Heart right ventricle (tissue), 16 donors: ENCODE measurements at regions not wholly inside any gene's neighbourhood (a gene's known extent, or its start where the extent isn't known, plus 50 kb on each side); places are given as distances from the start of the nearest gene placed in this dataset.

Experiments used
- ATAC-seq, 8 donors: fragments of 200-7000 bp; cut with Tn5 transposase; one replicate each; pipeline ENCODE4 v1.9.1; 2020; ENCODE audit warnings: mild to moderate bottlenecking in 8 of 8, moderate library complexity in 8 of 8, moderate number of reproducible peaks in 1 of 8
- DNase-seq, 2 donors: peaks; one replicate each; pipeline ENCODE4 v3.0.0-alpha.2; 2020
- H3K27ac ChIP-seq, 10 donors: fragments of 200-600 bp; sonication (generic) in 2 of 10; one replicate each; pipeline versions ENCODE4 v1.5.0 to v1.8.0; 2020 to 2022; ENCODE audit warnings: mild to moderate bottlenecking in 3 of 10
- H3K27me3 ChIP-seq, 7 donors: fragments of 200-600 bp; one replicate each; pipeline ENCODE4 v1.8.0; 2021 to 2022; ENCODE audit warnings: mild to moderate bottlenecking in 2 of 7
- H3K36me3 ChIP-seq, 9 donors: fragments of 200-600 bp; sonication (generic) in 1 of 9; one replicate each; pipeline versions ENCODE4 v1.5.0 to v1.8.0; 2020 to 2022; ENCODE audit warnings: mild to moderate bottlenecking in 2 of 9
- H3K4me1 ChIP-seq, 9 donors: fragments of 200-600 bp; sonication (generic) in 1 of 9; one replicate each; pipeline versions ENCODE4 v1.5.0 to v1.8.0; 2020 to 2022; ENCODE audit warnings: mild to moderate bottlenecking in 4 of 9
- H3K4me3 ChIP-seq, 10 donors: fragments of 200-600 bp; sonication (generic) in 2 of 10; one replicate each; pipeline versions ENCODE4 v1.5.0 to v1.8.0; 2020 to 2022; ENCODE audit warnings: mild to moderate bottlenecking in 7 of 10, moderate library complexity in 2 of 10
- H3K9me3 ChIP-seq, 11 donors: fragments of 200-600 bp in 10 of 11; sonication (generic) in 2 of 11; one replicate each; pipeline versions ENCODE4 v1.5.0 to v1.8.0; 2013 to 2022; ENCODE audit warnings: mild to moderate bottlenecking in 2 of 11, control low read depth in 1 of 11, moderate library complexity in 1 of 11
- CTCF ChIP-seq, 9 donors: fragments of 200-600 bp; sonication (generic) in 2 of 9; IDR thresholded peaks; one replicate each; pipeline versions ENCODE4 v1.5.0 to v1.8.0; 2021 to 2022; ENCODE audit warnings: antibody characterized with exemption in 9 of 9, mild to moderate bottlenecking in 5 of 9, moderate library complexity in 1 of 9
- WGBS, 2 donors: extraction: QIAGEN DNeasy Blood & Tissue Kit; methylation state at CpG; one replicate each; pipeline ENCODE4 v1.1.7; 2013; ENCODE audit warnings: inconsistent platforms in 1 of 2; 5-methylcytosine and 5-hydroxymethylcytosine counted together
- intact Hi-C, 10 donors: fragments of 100-400 bp; cut with DNase I; formaldehyde crosslinking; loops; one replicate each; pipeline versions ENCODE4 v1.11.1 to v1.14.2; 2022
- donor health status: Arrhythmogenic right ventricular cardiomyopathy.
- donor health status: ischemic (EF 13 %, LVEDD 7.1; RV severe dilation, severe dysfunction).
- donor health status: healthy with polysubstance abuse.
- donor health status: DM: no; HTN: yes; CAD: no.
- donor health status: DM: no; HTN: no; CAD: no.
- donor health status: ischemic (EF 25% LVEDD 6.9; RV normal size, moderate dysfunction).
- donor health status: ischemic (EF 25% LVEDD 5.7; RV mildly dilated, moderate dysfunction).
- donor health status: healthy.
- donor health status: DM: yes; HTN: yes; CAD: no.
- donor health status: Ischemic cardiomyopathy.
- donor health status: ischemic (EF 35%, LVEDD 5.7; RV mildly dilated, moderate dysfunction).
- donor health status: nonischemic (EF 11% LVEDD 7.7; RV severe dilation, severe dysfunction).
- donor health status: DM: yes; HTN: yes; CAD: no.
- donor health status: PGD.
- donor health status: ischemic (EF 29% LVEDD 5.4; RV normal size, mild dysfunction).
- donor health status: nonischemic (EF 23%, LVEDD 6.1; RV moderate dilation, normal function).

GRCh38 chr4:135553213-135553612 lies 1351.6 kb upstream of the PABPC4L start:
- intact Hi-C loops: no loop called here
- DNase-seq (no peak), ATAC-seq (no peak)
- Histone ChIP-seq H3K36me3 (no peaks in the 10 kb centered on the region), H3K4me3 (no peak overlapping the region), H3K27me3 (no peaks in the 10 kb centered on the region), H3K27ac (no peak overlapping the region), H3K4me1 (no peaks in the 10 kb centered on the region), H3K9me3 (no peaks in the 10 kb centered on the region)
- WGBS, 2 donors: 43 to 49% methylated on average over 1 of the region's 1 CpG
- no peak for TF ChIP-seq CTCF (IDR thresholded peaks at IDR 0.05)

DNA sequence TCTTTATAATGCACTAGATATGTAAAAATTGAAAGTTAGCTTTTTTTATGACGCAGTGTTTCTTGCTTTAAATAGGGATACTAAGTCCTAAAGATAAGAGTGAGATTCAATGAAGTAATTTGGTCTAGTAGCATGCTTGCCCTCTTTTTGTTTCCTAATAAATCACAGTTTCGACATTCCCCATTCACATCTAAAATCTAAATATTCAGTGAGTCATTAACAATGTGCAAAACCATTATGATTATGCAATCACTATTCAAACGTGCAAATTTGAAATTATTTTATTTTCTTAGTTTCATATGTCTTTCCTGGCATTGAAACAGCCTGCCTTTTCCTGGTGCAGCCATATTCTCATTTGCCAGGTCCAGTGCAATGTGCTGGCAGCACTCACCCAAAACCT lies 1350.5 kb upstream of the PABPC4L start:
- ATAC-seq: no peak
- intact Hi-C loops: no loop called here
- Histone ChIP-seq H3K27me3 (no peaks in the 10 kb centered on the region), H3K4me3 (no peak overlapping the region), H3K9me3 (no peaks in the 10 kb centered on the region), H3K27ac (no peak overlapping the region), H3K36me3 (no peaks in the 10 kb centered on the region), H3K4me1 (no peaks in the 10 kb centered on the region)
- 69 to 77% methylated on average over 3 of the region's 3 CpGs for WGBS, 2 donors
- DNase-seq: no peak
- no peak for TF ChIP-seq CTCF (IDR thresholded peaks at IDR 0.05)

DNA sequence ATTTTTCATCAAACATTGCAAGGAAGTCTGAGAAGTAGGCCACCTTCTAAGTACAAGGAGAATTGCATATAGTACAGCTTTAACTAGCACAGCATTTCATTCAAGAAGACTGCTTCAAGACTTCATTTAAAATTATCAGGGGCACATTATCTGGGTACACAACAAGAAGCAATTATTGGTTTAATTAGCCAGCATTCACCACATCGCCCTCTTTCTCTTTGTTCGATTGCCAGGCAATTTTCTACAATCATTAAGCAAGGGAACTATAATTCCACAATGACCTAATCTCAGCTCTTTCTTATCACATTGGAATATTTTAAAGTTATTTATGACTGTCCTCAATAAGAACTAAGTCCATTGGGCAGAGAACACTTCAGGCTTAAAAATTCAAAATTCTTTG lies 1347.1 kb upstream of the PABPC4L start:
- Histone ChIP-seq H3K4me3 (no peak overlapping the region), H3K36me3 (no peaks in the 10 kb centered on the region), H3K4me1 (no peaks in the 10 kb centered on the region), H3K9me3 (no peaks in the 10 kb centered on the region), H3K27ac (no peak overlapping the region), H3K27me3 (no peaks in the 10 kb centered on the region)
- intact Hi-C loops: no loop called here
- DNase-seq: no peak
- no peak for ATAC-seq
- 80 to 86% methylated on average over 2 of the region's 2 CpGs for WGBS, 2 donors
- no peak for TF ChIP-seq CTCF (IDR thresholded peaks at IDR 0.05)

DNA sequence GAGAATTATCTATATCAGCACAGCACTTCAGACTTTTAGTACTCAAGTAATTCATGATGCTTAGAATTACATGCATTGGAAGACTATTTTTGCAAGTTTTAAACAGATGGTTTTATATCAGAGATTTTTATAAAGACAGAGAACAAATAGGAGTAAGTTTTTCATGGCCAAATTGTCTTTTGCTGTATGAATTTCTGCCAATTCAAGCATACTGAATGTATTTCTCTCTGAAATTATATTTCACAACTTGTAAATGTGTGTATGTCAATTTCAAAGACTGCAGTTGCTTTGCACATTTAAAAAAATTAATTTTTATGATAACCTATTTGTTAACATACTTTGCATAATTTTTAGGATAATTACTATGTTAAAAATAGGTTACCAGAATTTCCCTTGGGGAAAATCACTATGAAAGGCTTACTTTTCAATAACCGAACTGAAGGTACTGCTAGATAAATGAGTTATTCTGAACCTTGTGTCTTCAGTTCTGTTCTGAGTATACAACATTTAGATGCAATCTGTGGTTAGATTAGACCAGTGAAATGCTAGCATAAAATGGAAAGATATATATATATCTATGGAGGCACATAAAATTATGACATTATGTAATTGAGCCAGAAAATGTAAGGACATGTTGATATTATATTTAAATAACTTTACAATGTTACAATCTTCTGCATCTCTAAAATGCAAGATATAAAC lies 1344.2 kb upstream of the PABPC4L start:
- TF ChIP-seq CTCF (IDR thresholded peaks at IDR 0.05): no peak
- DNase-seq (no peak), ATAC-seq (no peak)
- Histone ChIP-seq H3K27ac (no peak overlapping the region), H3K27me3 (no peaks in the 10 kb centered on the region), H3K4me1 (no peaks in the 10 kb centered on the region), H3K4me3 (no peak overlapping the region), H3K9me3 (no peaks in the 10 kb centered on the region), H3K36me3 (no peaks in the 10 kb centered on the region)
- WGBS, 2 donors: 68 to 78% methylated on average over 1 of the region's 1 CpG
- intact Hi-C loops: no loop called here
